ENCODE measurements at regions not wholly inside any gene's neighbourhood (a gene's known extent, or its start where the extent isn't known, plus 50 kb on each side); places are given as distances from the start of the nearest gene placed in this dataset.

- TF ChIP-seq UBTF (IDR thresholded peaks at IDR 0.05; ENCODE audit: borderline replicate concordance in 1 of 2, low read depth in 2 of 2, low read length in 2 of 2) = no peak
- no peak for TF ChIP-seq ZBTB34 (CRISPR knock-in tag; IDR thresholded peaks at IDR 0.05)
- no peak for TF ChIP-seq MLLT1 (IDR thresholded peaks at IDR 0.05)
- TF ChIP-seq MEF2A (IDR thresholded peaks at IDR 0.05; ENCODE audit: control insufficient read depth, low read depth, low read length) = no peak
- TF ChIP-seq FOXM1 (IDR thresholded peaks at IDR 0.05; ENCODE audit: low read depth) = no peak
- no peak for TF ChIP-seq FOXM1 (CRISPR knock-in tag; IDR thresholded peaks at IDR 0.05; ENCODE audit: low read depth)
Observed at GRCh38 chr6:120357447-120357846, 976.8 kb downstream of the TBC1D32 start (continued).
